ENCODE measurements at regions not wholly inside any gene's neighbourhood (a gene's known extent, or its start where the extent isn't known, plus 50 kb on each side); places are given as distances from the start of the nearest gene placed in this dataset.
"Not testable (repeated sequence)": the region's sequence is repeated elsewhere in the genome, so short reads cannot be mapped to it uniquely, and the experiment has no call there.

- TF ChIP-seq CTCF (IDR thresholded peaks at IDR 0.05; ENCODE audit: unreplicated experiment): no peak
- no peaks in the 10 kb centered on the region for H3K36me3 Mint-ChIP-seq (ENCODE audit: insufficient read depth, unreplicated experiment)
- H3K9me3 Mint-ChIP-seq (ENCODE audit: unreplicated experiment): no peaks in the 10 kb centered on the region
- peaks cover 28% of the 10 kb centered on the region for H3K4me1 Mint-ChIP-seq (ENCODE audit: insufficient read depth, unreplicated experiment)
- BruUV-seq (replicated peaks): no TSS peak
- intact Hi-C loops (cut with micrococcal nuclease): no loop called here
- CTCF ChIA-PET: no interaction called here
- POLR2A ChIA-PET: interaction anchor here (0.7 to 1.2 kb wide), 3 partner anchors 11 to 41 kb away, joined by 3 to 6 read pairs (median 5); no protein-coding TSS in a partner anchor
- no peak for DNase-seq (ENCODE audit: unreplicated experiment)
- H3K4me3 Mint-ChIP-seq (ENCODE audit: unreplicated experiment): no peak overlapping the region
- H3K27ac Mint-ChIP-seq (ENCODE audit: low read depth, unreplicated experiment): no peak overlapping the region
- no peaks in the 10 kb centered on the region for H3K27me3 Mint-ChIP-seq (ENCODE audit: insufficient read depth, unreplicated experiment)
Observed at GRCh38 chr5:164234321-164234720, 728.9 kb downstream of the MAT2B start.

- BruUV-seq (replicated peaks): no TSS peak
- DNase-seq (ENCODE audit: unreplicated experiment): peak; percentile 93
- no peaks in the 10 kb centered on the region for H3K9me3 Mint-ChIP-seq (ENCODE audit: unreplicated experiment)
- no peak overlapping the region for H3K27ac Mint-ChIP-seq (ENCODE audit: low read depth, unreplicated experiment)
- TF ChIP-seq CTCF (IDR thresholded peaks at IDR 0.05; ENCODE audit: unreplicated experiment): no peak
- intact Hi-C loops (cut with micrococcal nuclease): loop anchor here (1.0 to 5.0 kb wide), 2 partner anchors 31 to 728 kb away; partner anchors contain the start of gene MAT2B
- H3K27me3 Mint-ChIP-seq (ENCODE audit: insufficient read depth, unreplicated experiment): no peaks in the 10 kb centered on the region
- ChIA-PET POLR2A (interaction anchor here (1.8 kb wide), 1 partner anchor 11 kb away, joined by 6 read pairs; no protein-coding TSS in a partner anchor), CTCF (interaction anchor here (1.2 kb wide), 1 partner anchor 187 kb away, joined by 3 read pairs; no protein-coding TSS in a partner anchor)
- H3K4me1 Mint-ChIP-seq (ENCODE audit: insufficient read depth, unreplicated experiment): peaks cover 28% of the 10 kb centered on the region
- H3K4me3 Mint-ChIP-seq (ENCODE audit: unreplicated experiment): no peak overlapping the region
- H3K36me3 Mint-ChIP-seq (ENCODE audit: insufficient read depth, unreplicated experiment): no peaks in the 10 kb centered on the region
Observed at GRCh38 chr5:164235300-164235891, 730.0 kb downstream of the MAT2B start.

- no peak for TF ChIP-seq CTCF (IDR thresholded peaks at IDR 0.05; ENCODE audit: unreplicated experiment)
- H3K36me3 Mint-ChIP-seq (ENCODE audit: insufficient read depth, unreplicated experiment): no peaks in the 10 kb centered on the region
- CTCF ChIA-PET: interaction anchor here (1.0 kb wide), 1 partner anchor 9 kb away, joined by 4 read pairs; no protein-coding TSS in a partner anchor
- no peaks in the 10 kb centered on the region for H3K9me3 Mint-ChIP-seq (ENCODE audit: unreplicated experiment)
- POLR2A ChIA-PET: interaction anchor here (1.8 kb wide), 1 partner anchor 9 kb away, joined by 6 read pairs; no protein-coding TSS in a partner anchor
- no peak overlapping the region for H3K4me3 Mint-ChIP-seq (ENCODE audit: unreplicated experiment)
- peaks cover 28% of the 10 kb centered on the region for H3K4me1 Mint-ChIP-seq (ENCODE audit: insufficient read depth, unreplicated experiment)
- intact Hi-C loops (cut with micrococcal nuclease): loop anchor here (5.0 kb wide), 1 partner anchor 730 kb away; the partner anchor contains the start of gene MAT2B
- DNase-seq (ENCODE audit: unreplicated experiment): no peak
- H3K27ac Mint-ChIP-seq (ENCODE audit: low read depth, unreplicated experiment): no peak overlapping the region
- no peaks in the 10 kb centered on the region for H3K27me3 Mint-ChIP-seq (ENCODE audit: insufficient read depth, unreplicated experiment)
- no TSS peak for BruUV-seq (replicated peaks)
Observed at GRCh38 chr5:164237486-164237885, 732.1 kb downstream of the MAT2B start.

- intact Hi-C loops (cut with micrococcal nuclease); H3K27ac Mint-ChIP-seq (ENCODE audit: low read depth, unreplicated experiment); H3K27me3 Mint-ChIP-seq (ENCODE audit: insufficient read depth, unreplicated experiment); CTCF ChIA-PET; H3K4me3 Mint-ChIP-seq (ENCODE audit: unreplicated experiment); POLR2A ChIA-PET; H3K36me3 Mint-ChIP-seq (ENCODE audit: insufficient read depth, unreplicated experiment); H3K4me1 Mint-ChIP-seq (ENCODE audit: insufficient read depth, unreplicated experiment); H3K9me3 Mint-ChIP-seq (ENCODE audit: unreplicated experiment); BruUV-seq (replicated peaks); DNase-seq (ENCODE audit: unreplicated experiment): not testable (repeated sequence)
Observed at GRCh38 chr5:164251781-164252180, 746.4 kb downstream of the MAT2B start.

Measured in MCF 10A (cell line).